ENCODE measurements at regions not wholly inside any gene's neighbourhood (a gene's known extent, or its start where the extent isn't known, plus 50 kb on each side); places are given as distances from the start of the nearest gene placed in this dataset.

GRCh38 chr3:107307205-107307604, 70.0 kb upstream of the CCDC54 start:
- no peak for DNase-seq

GRCh38 chr3:107308716-107309115, 68.5 kb upstream of the CCDC54 start:
- DNase-seq: no peak

DNA sequence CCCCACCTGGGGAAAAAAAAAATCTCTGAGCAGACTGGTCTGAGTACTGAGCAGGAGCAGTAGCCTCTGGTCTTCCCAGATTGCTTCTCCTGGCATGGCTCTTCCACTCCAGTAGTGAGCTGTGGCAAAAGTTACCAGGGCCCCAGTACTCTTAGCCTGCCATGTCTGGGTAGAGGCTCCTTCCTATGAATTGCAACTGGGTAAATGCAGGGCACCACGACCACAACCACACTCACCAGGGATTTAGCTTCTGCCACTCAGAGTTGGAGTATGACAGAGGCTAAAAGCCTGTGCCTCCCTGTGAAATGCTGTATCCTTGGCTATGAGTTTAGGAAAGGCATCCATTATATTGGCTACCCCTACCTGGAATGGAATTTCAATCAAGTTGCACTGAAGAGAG, 67.9 kb upstream of the CCDC54 start:
- DNase-seq: no peak

DNA sequence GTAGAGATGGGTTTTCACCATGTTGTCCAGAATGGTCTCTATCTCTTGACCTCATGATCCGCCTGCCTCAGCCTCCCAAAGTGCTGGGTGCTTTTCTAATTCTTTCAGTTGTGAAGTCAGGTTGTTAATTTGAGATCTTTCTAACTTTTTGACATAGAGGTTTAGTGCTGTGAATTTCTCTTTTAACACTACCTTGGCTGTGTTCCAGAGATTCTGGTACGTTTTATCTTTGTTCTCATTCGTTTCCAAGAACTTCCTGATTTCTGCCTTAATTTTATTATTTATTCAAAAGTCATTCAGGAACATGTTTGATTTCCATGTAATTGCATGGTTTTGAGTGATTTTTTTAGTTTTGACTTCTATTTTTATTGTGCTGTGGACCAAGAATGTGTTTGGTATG, 63.5 kb upstream of the CCDC54 start:
- DNase-seq: no peak

DNA sequence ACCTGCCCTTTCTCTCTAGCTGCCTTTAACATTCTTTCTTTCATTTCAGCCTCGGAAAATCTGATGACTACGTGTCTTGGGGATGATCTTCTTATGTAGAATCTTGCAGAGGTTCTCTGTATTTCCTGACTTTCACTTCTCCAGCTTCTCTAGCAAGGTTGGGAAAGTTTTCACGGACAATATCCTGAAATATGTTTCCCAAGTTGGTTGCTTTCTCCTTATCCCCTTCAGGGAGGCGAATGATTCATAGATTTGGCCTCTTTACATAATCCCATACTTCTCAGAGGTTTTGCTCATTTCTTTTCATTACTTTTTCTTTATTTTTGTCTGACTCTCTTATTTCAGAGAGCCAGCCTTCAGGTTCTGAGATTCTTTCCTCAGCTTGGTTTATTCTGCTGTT, 62.1 kb upstream of the CCDC54 start:
- no peak for DNase-seq

DNA sequence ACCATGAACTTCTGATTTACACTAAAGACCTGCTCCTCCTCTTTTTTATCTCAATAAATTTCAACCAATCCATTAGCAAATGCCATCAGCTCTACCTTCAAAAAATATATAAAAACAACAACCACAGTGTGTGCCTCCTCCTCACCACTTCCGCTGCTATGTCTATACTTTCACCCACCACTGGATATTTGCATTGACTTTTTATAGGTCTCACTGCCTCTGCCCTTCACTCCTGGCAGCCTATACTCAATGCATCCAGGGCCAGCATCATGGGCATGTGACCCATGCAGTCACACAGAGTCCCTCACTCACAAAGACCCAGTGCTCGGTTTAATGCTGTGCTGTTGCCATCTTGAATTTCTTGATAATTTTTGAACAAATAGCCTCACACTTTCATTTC, 53.5 kb upstream of the CCDC54 start:
- no peak for DNase-seq

DNA sequence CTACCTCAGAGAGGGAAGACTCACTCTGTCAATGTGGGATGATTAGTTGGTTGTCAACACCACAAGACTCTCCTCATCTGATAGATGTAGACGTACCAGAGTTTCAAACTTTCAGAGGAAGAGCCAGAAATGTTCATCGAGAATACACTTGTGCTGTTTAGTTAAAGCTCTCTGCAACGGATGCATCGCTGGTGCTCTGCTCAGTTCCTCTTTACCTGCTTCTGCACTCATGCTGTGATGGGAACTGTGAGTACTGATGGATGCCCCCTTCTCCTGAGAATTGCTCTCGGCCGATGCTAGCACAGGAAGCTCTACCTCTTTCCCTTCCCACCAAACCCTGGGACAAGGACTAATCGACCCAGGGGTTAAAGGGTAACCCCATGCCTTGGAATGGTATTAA, 51.8 kb upstream of the CCDC54 start:
- DNase-seq: no peak

Measured in stimulated activated CD4-positive, alpha-beta T cell treated with anti-CD3 and anti-CD28 coated beads, Interleukin-2, amount 100 ng/mL, for 24 hours (primary cell).